Thyroid gland (tissue), 4 donors: ENCODE measurements at regions not wholly inside any gene's neighbourhood (a gene's known extent, or its start where the extent isn't known, plus 50 kb on each side); places are given as distances from the start of the nearest gene placed in this dataset.

Experiments
- DNase-seq, 2 donors: peaks; one replicate each; pipeline ENCODE4 v3.0.0-alpha.2; 2019
- H3K27ac ChIP-seq, 3 donors: fragments of 200-600 bp; sonication (generic); 1 replicate in 2 of 3; 2 replicates in 1 of 3; pipeline ENCODE4 v1.5.1; 2016 to 2019; ENCODE audit warnings: mild to moderate bottlenecking in 1 of 3, moderate library complexity in 1 of 3
- H3K27me3 ChIP-seq: fragments of 200-600 bp; sonication (generic); one replicate; pipeline ENCODE4 v1.5.1; 2019
- H3K36me3 ChIP-seq, 2 donors: fragments of 200-600 bp; sonication (generic); one replicate each; pipeline ENCODE4 v1.5.1; 2016 to 2019
- H3K4me1 ChIP-seq, 2 donors: fragments of 200-600 bp; sonication (generic); one replicate each; pipeline ENCODE4 v1.5.1; 2017 to 2019
- H3K4me3 ChIP-seq, 3 donors: fragments of 200-600 bp; sonication (generic); replicated peaks in 1 of 3; 1 replicate in 2 of 3; 2 replicates in 1 of 3; pipeline ENCODE4 v1.5.1; 2016; ENCODE audit warnings: mild to moderate bottlenecking in 1 of 3
- H3K9me3 ChIP-seq: fragments of 200-600 bp; sonication (generic); one replicate; pipeline ENCODE4 v1.5.1; 2017
- CTCF ChIP-seq, 6 experiments: fragments of 200-600 bp in 3 of 6; fragments of 450-650 bp in 3 of 6; sonication (generic) in 3 of 6; IDR thresholded peaks; one replicate each; pipeline ENCODE4 v1.5.1; 2016 to 2019; ENCODE audit warnings: antibody characterized with exemption in 6 of 6, mild to moderate bottlenecking in 2 of 6, inconsistent platforms in 1 of 6, moderate library complexity in 1 of 6
- POLR2A ChIP-seq, 2 donors: fragments of 450-650 bp; IDR thresholded peaks; one replicate each; pipeline ENCODE4 v1.6.1; 2017; ENCODE audit warnings: antibody characterized with exemption in 2 of 2, mild to moderate bottlenecking in 2 of 2, moderate library complexity in 1 of 2
- WGBS, 2 donors: methylation state at CpG; one replicate each; pipeline ENCODE4 v1.1.5; 2017; 5-methylcytosine and 5-hydroxymethylcytosine counted together
- intact Hi-C: fragments of 100-400 bp; cut with DNase I; formaldehyde crosslinking; loops from one replicate; pipeline ENCODE4 v1.15.1; 2023

GRCh38 chr6:6533176-6533575, 55.3 kb upstream of the LY86 start:
- H3K4me3 ChIP-seq = no peak overlapping the region
- no peaks in the 10 kb centered on the region for H3K27me3 ChIP-seq
- no peak overlapping the region for H3K27ac ChIP-seq
- peaks cover 0 to 1% of the 10 kb centered on the region in 2 donors for H3K4me1 ChIP-seq
- H3K9me3 ChIP-seq = no peaks in the 10 kb centered on the region
- DNase-seq = no peak
- 76 to 87% methylated on average over 3 of the region's 3 CpGs for WGBS, 2 donors
- TF ChIP-seq CTCF (IDR thresholded peaks at IDR 0.05) (no peak), POLR2A (IDR thresholded peaks at IDR 0.05) (no peak)
- H3K36me3 ChIP-seq = no peaks in the 10 kb centered on the region
- intact Hi-C loops = no loop called here

- H3K27me3 ChIP-seq = no peaks in the 10 kb centered on the region
- TF ChIP-seq POLR2A (IDR thresholded peaks at IDR 0.05) = no peak
- TF ChIP-seq CTCF (IDR thresholded peaks at IDR 0.05) = no peak
- H3K4me1 ChIP-seq = peaks cover 0 to 11% of the 10 kb centered on the region in 2 donors
- intact Hi-C loops = no loop called here
- H3K9me3 ChIP-seq = no peaks in the 10 kb centered on the region
- H3K4me3 ChIP-seq = no peak overlapping the region
- no peak for DNase-seq
- 91 to 95% methylated on average over 16 of the region's 16 CpGs for WGBS, 2 donors
- no peak overlapping the region for H3K27ac ChIP-seq
- H3K36me3 ChIP-seq = no peaks in the 10 kb centered on the region
Observed at GRCh38 chr6:6534399-6534798, 54.1 kb upstream of the LY86 start.

- no peak overlapping the region for H3K27ac ChIP-seq
- H3K4me1 ChIP-seq = peaks cover 0 to 13% of the 10 kb centered on the region in 2 donors
- 86 to 95% methylated on average over 1 of the region's 1 CpG for WGBS, 2 donors
- no peaks in the 10 kb centered on the region for H3K36me3 ChIP-seq
- H3K9me3 ChIP-seq = no peaks in the 10 kb centered on the region
- TF ChIP-seq POLR2A (IDR thresholded peaks at IDR 0.05) (no peak), CTCF (IDR thresholded peaks at IDR 0.05) (no peak)
- H3K27me3 ChIP-seq = no peaks in the 10 kb centered on the region
- intact Hi-C loops = no loop called here
- no peak for DNase-seq
- no peak overlapping the region for H3K4me3 ChIP-seq
Observed at GRCh38 chr6:6537488-6538260, 50.8 kb upstream of the LY86 start.

- TF ChIP-seq POLR2A (IDR thresholded peaks at IDR 0.05) (no peak), CTCF (IDR thresholded peaks at IDR 0.05) (no peak)
- intact Hi-C loops = no loop called here
- no peaks in the 10 kb centered on the region for H3K36me3 ChIP-seq
- H3K9me3 ChIP-seq = no peaks in the 10 kb centered on the region
- H3K27ac ChIP-seq = no peak overlapping the region
- H3K4me1 ChIP-seq = peaks cover 0 to 13% of the 10 kb centered on the region in 2 donors
- H3K4me3 ChIP-seq = no peak overlapping the region
- H3K27me3 ChIP-seq = no peaks in the 10 kb centered on the region
- WGBS, 2 donors = 22 to 31% methylated on average over 4 of the region's 4 CpGs
- DNase-seq = no peak
Observed at GRCh38 chr6:6538261-6538660, 50.3 kb upstream of the LY86 start.
